Stomach (tissue), 4 donors: ENCODE measurements at regions not wholly inside any gene's neighbourhood (a gene's known extent, or its start where the extent isn't known, plus 50 kb on each side); places are given as distances from the start of the nearest gene placed in this dataset.
"Not testable (repeated sequence)": the region's sequence is repeated elsewhere in the genome, so short reads cannot be mapped to it uniquely, and the experiment has no call there.

Experiments
- EP300 ChIP-seq: sonication (generic); formaldehyde crosslinking; IDR thresholded peaks from one replicate; pipeline ENCODE4 v1.6.1; 2017; ENCODE audit warnings: antibody characterized with exemption
- POLR2A ChIP-seq, 4 donors: fragments of 450-650 bp; IDR thresholded peaks; one replicate each; pipeline ENCODE4 v1.6.1; 2016; ENCODE audit warnings: antibody characterized with exemption in 4 of 4, control low read depth in 2 of 4, mild to moderate bottlenecking in 1 of 4, moderate library complexity in 1 of 4
- POLR2AphosphoS5 ChIP-seq, 3 donors: sonication (generic); formaldehyde crosslinking; IDR thresholded peaks; one replicate each; pipeline ENCODE4 v1.6.1; 2016; ENCODE audit warnings: antibody characterized with exemption in 3 of 3
- TF ChIP-seq, protein P1 (sequence below), 7 experiments: fragments of 450-650 bp in 4 of 7; fragments of 200-600 bp in 3 of 7; sonication (generic) in 3 of 7; IDR thresholded peaks; one replicate each; pipeline ENCODE4 v1.5.1; 2016 to 2019; ENCODE audit warnings: antibody characterized with exemption in 7 of 7, control low read depth in 2 of 7, mild to moderate bottlenecking in 1 of 7

DNA sequence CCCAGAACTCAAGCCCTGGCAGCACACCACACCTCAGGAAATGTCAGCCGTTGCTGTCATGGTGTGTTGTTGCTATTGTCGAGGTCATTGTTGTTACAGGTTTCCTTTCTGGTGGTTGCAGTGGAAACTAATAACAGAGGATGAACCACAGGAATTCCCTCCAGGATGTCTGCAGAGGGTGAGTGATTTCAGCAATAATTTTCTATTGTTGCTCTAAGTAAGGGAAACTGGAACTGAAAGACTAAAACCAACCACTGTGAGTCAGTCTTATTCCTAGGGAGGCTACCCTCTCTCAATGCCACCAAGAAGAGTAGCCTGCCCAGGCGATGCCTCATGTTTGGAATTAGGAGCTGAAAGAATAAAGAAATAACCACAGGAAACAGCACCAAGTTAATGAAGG lies 102.6 kb downstream of the TRIM69 start:
- TF ChIP-seq, protein P1, sequence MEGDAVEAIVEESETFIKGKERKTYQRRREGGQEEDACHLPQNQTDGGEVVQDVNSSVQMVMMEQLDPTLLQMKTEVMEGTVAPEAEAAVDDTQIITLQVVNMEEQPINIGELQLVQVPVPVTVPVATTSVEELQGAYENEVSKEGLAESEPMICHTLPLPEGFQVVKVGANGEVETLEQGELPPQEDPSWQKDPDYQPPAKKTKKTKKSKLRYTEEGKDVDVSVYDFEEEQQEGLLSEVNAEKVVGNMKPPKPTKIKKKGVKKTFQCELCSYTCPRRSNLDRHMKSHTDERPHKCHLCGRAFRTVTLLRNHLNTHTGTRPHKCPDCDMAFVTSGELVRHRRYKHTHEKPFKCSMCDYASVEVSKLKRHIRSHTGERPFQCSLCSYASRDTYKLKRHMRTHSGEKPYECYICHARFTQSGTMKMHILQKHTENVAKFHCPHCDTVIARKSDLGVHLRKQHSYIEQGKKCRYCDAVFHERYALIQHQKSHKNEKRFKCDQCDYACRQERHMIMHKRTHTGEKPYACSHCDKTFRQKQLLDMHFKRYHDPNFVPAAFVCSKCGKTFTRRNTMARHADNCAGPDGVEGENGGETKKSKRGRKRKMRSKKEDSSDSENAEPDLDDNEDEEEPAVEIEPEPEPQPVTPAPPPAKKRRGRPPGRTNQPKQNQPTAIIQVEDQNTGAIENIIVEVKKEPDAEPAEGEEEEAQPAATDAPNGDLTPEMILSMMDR (IDR thresholded peaks at IDR 0.05), result not testable (repeated sequence)
- TF ChIP-seq EP300; POLR2A (IDR thresholded peaks at IDR 0.05); POLR2AphosphoS5 (IDR thresholded peaks at IDR 0.05): not testable (repeated sequence)
